Stimulated activated CD4-positive, alpha-beta T cell treated with anti-CD3 and anti-CD28 coated beads, Interleukin-4, amount 100 ng/mL, for 48 hours (primary cell): ENCODE measurements at regions not wholly inside any gene's neighbourhood (a gene's known extent, or its start where the extent isn't known, plus 50 kb on each side); places are given as distances from the start of the nearest gene placed in this dataset.
"Not testable (repeated sequence)": the region's sequence is repeated elsewhere in the genome, so short reads cannot be mapped to it uniquely, and the experiment has no call there.

ENCODE experiments used
- DNase-seq, 2 donors: peaks; one replicate each; pipeline ENCODE4 v3.0.0-alpha.2; 2020; ENCODE audit warnings: low read depth in 2 of 2

GRCh38 chr12:131507094-131507493 is 203.8 kb upstream of the SFSWAP start:
- DNase-seq: no peak

- DNase-seq: no peak
Measured at GRCh38 chr12:131507881-131508280, 203.0 kb upstream of the SFSWAP start.

- no peak for DNase-seq
Measured at GRCh38 chr12:131509701-131510100, 201.2 kb upstream of the SFSWAP start.

- DNase-seq: no peak
Measured at GRCh38 chr12:131510431-131510830, 200.5 kb upstream of the SFSWAP start.

GRCh38 chr12:131511391-131511802 is 199.5 kb upstream of the SFSWAP start:
- peak; percentile 31 to 47 for DNase-seq

- no peak for DNase-seq
Measured at GRCh38 chr12:131511803-131512561, 198.9 kb upstream of the SFSWAP start.

GRCh38 chr12:131513606-131514005 is 197.3 kb upstream of the SFSWAP start:
- no peak for DNase-seq

- DNase-seq: not testable (repeated sequence)
Measured at GRCh38 chr12:131520553-131520952, 190.3 kb upstream of the SFSWAP start.

GRCh38 chr12:131521326-131521725 is 189.6 kb upstream of the SFSWAP start:
- DNase-seq: no peak

- no peak for DNase-seq
Measured at GRCh38 chr12:131525795-131526508, 184.9 kb upstream of the SFSWAP start.

- no peak for DNase-seq
Measured at GRCh38 chr12:131527092-131527491, 183.8 kb upstream of the SFSWAP start.

GRCh38 chr12:131527736-131528135 is 183.2 kb upstream of the SFSWAP start:
- no peak for DNase-seq

GRCh38 chr12:131528144-131528543 is 182.7 kb upstream of the SFSWAP start:
- no peak for DNase-seq

- DNase-seq: no peak
Measured at GRCh38 chr12:131528667-131529066, 182.2 kb upstream of the SFSWAP start.

- no peak for DNase-seq
Measured at GRCh38 chr12:131529196-131530040, 181.5 kb upstream of the SFSWAP start.

GRCh38 chr12:131530041-131530332 is 180.9 kb upstream of the SFSWAP start:
- DNase-seq: no peak

- DNase-seq: no peak
Measured at GRCh38 chr12:131530422-131530821, 180.5 kb upstream of the SFSWAP start.

GRCh38 chr12:131533139-131533538 is 177.8 kb upstream of the SFSWAP start:
- DNase-seq: no peak

GRCh38 chr12:131535779-131536178 is 175.1 kb upstream of the SFSWAP start:
- no peak for DNase-seq

GRCh38 chr12:131536337-131536736 is 174.6 kb upstream of the SFSWAP start:
- DNase-seq: peak in 1 of 2 donors; percentile 15

- no peak for DNase-seq
Measured at GRCh38 chr12:131536766-131537165, 174.1 kb upstream of the SFSWAP start.

GRCh38 chr12:131537267-131537958 is 173.5 kb upstream of the SFSWAP start:
- DNase-seq: no peak
